ENCODE measurements at regions not wholly inside any gene's neighbourhood (a gene's known extent, or its start where the extent isn't known, plus 50 kb on each side); places are given as distances from the start of the nearest gene placed in this dataset.

- no peaks in the 10 kb centered on the region for H3K79me1 ChIP-seq (ENCODE audit: low read depth, low read length)
- no peak overlapping the region for H4K5ac ChIP-seq (ENCODE audit: insufficient read length, low read depth, low read length)
- no peak overlapping the region for H2AK5ac ChIP-seq (ENCODE audit: low read depth, low read length)
- FAIRE-seq (no peak), DNase-seq (ENCODE audit: low read depth in 1 of 2, low spot score in 2 of 2) (no peak)
- no peak overlapping the region for H3K18ac ChIP-seq (ENCODE audit: extremely low read depth, low read length)
- H4K91ac ChIP-seq (replicated peaks; ENCODE audit: insufficient read length, low read length), result no peak overlapping the region
- H3K56ac ChIP-seq (replicated peaks; ENCODE audit: insufficient read length, low read depth, low read length), result no peak overlapping the region
- no peaks in the 10 kb centered on the region for H3K9me3 ChIP-seq (ENCODE audit: insufficient read depth in 2 of 2, low read depth in 1 of 2, low read length in 1 of 2)
- no peak overlapping the region for H2BK120ac ChIP-seq (replicated peaks; ENCODE audit: low read depth, low read length)
- no peak overlapping the region for H3K9ac ChIP-seq (replicated peaks in 1 of 4; ENCODE audit: extremely low read depth in 1 of 4, low read depth in 3 of 4, low read length in 3 of 4)
- ChIA-PET POLR2A (ENCODE audit: partially characterized antibody) (no interaction called here), CTCF (ENCODE audit: partially characterized antibody) (no interaction called here)
- no peaks in the 10 kb centered on the region for H4K20me1 ChIP-seq (replicated peaks in 1 of 2; ENCODE audit: control insufficient read depth in 1 of 2, insufficient read depth in 2 of 2, low read length in 2 of 2)
- H2BK5ac ChIP-seq (ENCODE audit: low read depth, low read length), result no peak overlapping the region
- no peaks in the 10 kb centered on the region for H3K4me1 ChIP-seq (replicated peaks in 1 of 4; ENCODE audit: control insufficient read depth in 3 of 4, insufficient read depth in 4 of 4, low read length in 3 of 4)
- no peaks in the 10 kb centered on the region; the same call in 1 of the 2 replicates for H3K23me2 ChIP-seq (ENCODE audit: low read depth, low read length)
- H3K79me2 ChIP-seq (ENCODE audit: control insufficient read depth in 1 of 2, insufficient read depth in 2 of 2, low read length in 2 of 2), result no peaks in the 10 kb centered on the region
- no peak overlapping the region for H3K14ac ChIP-seq (ENCODE audit: insufficient read length)
- no peak overlapping the region for H2BK12ac ChIP-seq (ENCODE audit: low read depth, low read length)
- H3K4me2 ChIP-seq (ENCODE audit: insufficient read depth in 1 of 2, low read depth in 2 of 2, low read length in 2 of 2), result no peak overlapping the region
- H2AFZ ChIP-seq (ENCODE audit: low read length), result no peak overlapping the region
- H3K27ac ChIP-seq (ENCODE audit: low read depth, low read length), result no peak overlapping the region
- no peak overlapping the region for H2BK15ac ChIP-seq (ENCODE audit: low read length)
- H4K8ac ChIP-seq (ENCODE audit: extremely low read depth, insufficient read depth, low read length), result no peak overlapping the region
- no peak overlapping the region for H3K23ac ChIP-seq (ENCODE audit: insufficient read length)
- H3K4ac ChIP-seq (replicated peaks; ENCODE audit: insufficient read length, low read depth, low read length), result no peak overlapping the region
- H3K36me3 ChIP-seq (ENCODE audit: control insufficient read depth in 2 of 4, insufficient read depth in 4 of 4, low read length in 3 of 4), result no peaks in the 10 kb centered on the region
- no peak overlapping the region for H2BK20ac ChIP-seq (ENCODE audit: low read length)
- H3K4me3 ChIP-seq (ENCODE audit: extremely low read depth in 1 of 4, insufficient read depth in 2 of 4, low read depth in 3 of 4, low read length in 4 of 4), result no peak overlapping the region
- no peaks in the 10 kb centered on the region for H3K27me3 ChIP-seq (replicated peaks in 1 of 4; ENCODE audit: control insufficient read depth in 3 of 4, extremely low read depth in 1 of 4, insufficient read depth in 3 of 4, low read length in 3 of 4)
- no peak for TF ChIP-seq KDM4A (IDR thresholded peaks at IDR 0.05; ENCODE audit: low read depth, low read length, severe bottlenecking)
- no peak for TF ChIP-seq MAFK (IDR thresholded peaks at IDR 0.05; ENCODE audit: low read depth, low read length)
- TF ChIP-seq SUZ12 (IDR thresholded peaks at IDR 0.05; ENCODE audit: low read length), result no peak
- TF ChIP-seq FOSL1 (IDR thresholded peaks at IDR 0.05; ENCODE audit: insufficient read depth, low read depth, low read length), result no peak
- TF ChIP-seq RFX5 (IDR thresholded peaks at IDR 0.05; ENCODE audit: borderline replicate concordance, low read depth, low read length), result no peak
- TF ChIP-seq, protein P1, sequence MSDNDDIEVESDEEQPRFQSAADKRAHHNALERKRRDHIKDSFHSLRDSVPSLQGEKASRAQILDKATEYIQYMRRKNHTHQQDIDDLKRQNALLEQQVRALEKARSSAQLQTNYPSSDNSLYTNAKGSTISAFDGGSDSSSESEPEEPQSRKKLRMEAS (IDR thresholded peaks at IDR 0.05), result no peak
- TF ChIP-seq GTF2F1 (IDR thresholded peaks at IDR 0.05; ENCODE audit: borderline replicate concordance, low read depth, low read length), result no peak
- TF ChIP-seq NANOG (IDR thresholded peaks at IDR 0.05; ENCODE audit: insufficient read depth, low read depth, low read length, poor library complexity, severe bottlenecking), result no peak
- no peak for TF ChIP-seq TEAD4 (IDR thresholded peaks at IDR 0.05; ENCODE audit: low read depth, low read length)
- TF ChIP-seq TBP (IDR thresholded peaks at IDR 0.05; ENCODE audit: low read depth, low read length), result no peak
- TF ChIP-seq, protein P2, sequence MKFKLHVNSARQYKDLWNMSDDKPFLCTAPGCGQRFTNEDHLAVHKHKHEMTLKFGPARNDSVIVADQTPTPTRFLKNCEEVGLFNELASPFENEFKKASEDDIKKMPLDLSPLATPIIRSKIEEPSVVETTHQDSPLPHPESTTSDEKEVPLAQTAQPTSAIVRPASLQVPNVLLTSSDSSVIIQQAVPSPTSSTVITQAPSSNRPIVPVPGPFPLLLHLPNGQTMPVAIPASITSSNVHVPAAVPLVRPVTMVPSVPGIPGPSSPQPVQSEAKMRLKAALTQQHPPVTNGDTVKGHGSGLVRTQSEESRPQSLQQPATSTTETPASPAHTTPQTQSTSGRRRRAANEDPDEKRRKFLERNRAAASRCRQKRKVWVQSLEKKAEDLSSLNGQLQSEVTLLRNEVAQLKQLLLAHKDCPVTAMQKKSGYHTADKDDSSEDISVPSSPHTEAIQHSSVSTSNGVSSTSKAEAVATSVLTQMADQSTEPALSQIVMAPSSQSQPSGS (IDR thresholded peaks at IDR 0.05; ENCODE audit: low read length), result no peak
- no peak for TF ChIP-seq NRF1 (IDR thresholded peaks at IDR 0.05; ENCODE audit: low read depth, low read length)
- no peak for TF ChIP-seq E2F6 (IDR thresholded peaks at IDR 0.05)
- TF ChIP-seq TAF1 (IDR thresholded peaks at IDR 0.05; ENCODE audit: low read depth, low read length), result no peak
These were observed 317.7 kb upstream of the ANXA10 start for GRCh38 chr4:167774646-167775045.
